Fibroblast of skin of scalp (primary cell): ENCODE measurements at regions not wholly inside any gene's neighbourhood (a gene's known extent, or its start where the extent isn't known, plus 50 kb on each side); places are given as distances from the start of the nearest gene placed in this dataset.

Experiments used
- DNase-seq: peaks from one replicate; pipeline ENCODE4 v3.0.0-alpha.2; 2013

DNA sequence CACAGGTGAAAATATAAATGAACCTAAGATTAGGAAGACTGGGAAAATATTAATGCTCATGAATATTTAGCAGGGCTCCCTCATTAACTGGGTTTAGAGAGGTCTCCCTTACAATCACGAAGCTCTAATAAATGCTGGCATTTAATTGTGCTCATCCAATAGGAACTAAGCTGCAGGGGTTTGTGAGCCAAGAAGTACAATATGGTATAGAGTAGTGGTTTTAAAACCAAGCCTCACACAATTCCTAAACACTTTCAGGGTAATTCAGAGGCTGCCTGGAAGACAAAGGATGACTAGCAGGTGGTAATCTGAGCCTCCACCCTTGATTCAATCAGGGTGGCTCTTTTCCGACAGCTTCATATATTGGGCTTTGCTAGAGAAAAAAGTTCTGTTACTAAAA lies 103.3 kb downstream of the GPAM start:
- DNase-seq: no peak

DNA sequence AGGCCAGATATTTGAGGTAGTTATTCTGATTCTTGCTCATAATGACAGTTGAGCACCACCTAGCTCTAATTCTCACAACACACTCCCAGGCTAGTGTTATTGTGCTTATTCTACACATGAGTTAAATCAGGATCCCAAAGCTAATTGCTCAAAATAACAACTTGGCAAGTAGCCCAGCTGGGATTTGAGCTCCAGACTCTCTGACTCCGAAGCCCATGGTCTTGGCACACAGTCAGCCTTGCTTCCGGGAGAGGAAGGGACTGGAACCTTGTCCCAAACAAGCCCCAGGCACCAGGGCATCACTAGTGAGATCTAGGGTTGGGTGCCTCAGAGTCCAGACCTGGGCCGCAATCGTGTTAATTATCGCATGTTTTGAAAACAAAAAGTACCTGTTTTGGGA lies 101.4 kb downstream of the GPAM start:
- no peak for DNase-seq

DNA sequence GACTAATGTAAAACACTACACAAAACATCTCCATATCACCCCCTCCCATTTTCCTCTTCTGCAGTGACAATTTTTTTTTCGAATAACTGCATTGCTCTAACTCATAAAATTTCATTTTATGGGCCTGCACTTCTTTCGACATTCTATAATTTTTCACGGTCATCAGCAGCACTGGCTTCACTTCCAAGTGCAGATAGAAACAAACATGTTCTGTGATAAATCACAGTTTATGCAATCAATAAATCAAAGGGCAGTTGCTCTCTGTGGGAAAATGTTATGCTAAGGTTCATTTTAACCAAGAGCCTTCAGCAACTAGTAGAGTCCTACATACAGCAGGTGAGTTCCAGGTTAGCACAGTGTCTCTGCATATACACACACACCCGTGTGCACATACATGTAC lies 100.1 kb downstream of the GPAM start:
- DNase-seq: no peak

DNA sequence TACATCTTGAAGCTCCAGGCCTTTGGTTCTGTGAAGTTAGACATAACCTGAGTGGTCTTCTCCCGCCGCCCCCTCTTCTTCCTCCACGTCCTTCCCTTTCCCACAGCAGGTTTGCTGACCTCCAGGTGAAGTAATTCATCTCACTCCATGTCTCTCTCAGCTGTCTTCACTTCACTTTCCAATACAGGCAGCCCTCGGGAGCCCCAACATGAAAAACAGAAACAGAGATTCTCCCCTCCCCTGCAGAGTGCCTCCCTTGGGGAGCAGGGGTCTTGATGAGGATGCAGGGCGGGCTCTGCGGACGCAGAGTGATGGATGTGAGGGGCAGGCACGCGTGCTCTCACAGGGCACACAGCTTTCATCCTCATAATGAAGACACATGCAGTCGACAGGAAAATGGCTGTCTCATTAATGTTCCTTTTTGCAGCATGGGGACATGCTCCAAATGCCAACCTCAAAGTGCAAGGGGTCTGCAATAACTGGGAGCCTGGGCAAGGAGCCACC lies 95.6 kb downstream of the GPAM start:
- DNase-seq: no peak

DNA sequence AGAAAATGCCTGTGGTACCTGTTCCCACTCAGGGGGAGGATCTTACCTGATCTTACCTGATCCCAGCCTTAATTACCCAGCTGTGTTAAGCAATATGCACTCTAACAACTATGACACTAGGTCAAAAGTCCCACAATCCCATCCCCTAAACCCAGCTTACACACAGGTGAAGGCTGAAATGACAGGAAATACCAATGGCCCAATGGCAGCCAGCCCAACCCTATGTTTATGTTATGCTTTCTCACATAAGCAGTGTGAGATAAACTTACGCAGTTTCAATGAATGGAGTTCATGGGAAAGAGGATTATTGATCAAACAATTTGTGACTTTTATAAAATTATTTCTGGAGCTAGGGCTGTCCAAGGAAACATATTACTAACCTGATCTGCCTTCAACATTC lies 91.9 kb downstream of the GPAM start:
- no peak for DNase-seq

DNA sequence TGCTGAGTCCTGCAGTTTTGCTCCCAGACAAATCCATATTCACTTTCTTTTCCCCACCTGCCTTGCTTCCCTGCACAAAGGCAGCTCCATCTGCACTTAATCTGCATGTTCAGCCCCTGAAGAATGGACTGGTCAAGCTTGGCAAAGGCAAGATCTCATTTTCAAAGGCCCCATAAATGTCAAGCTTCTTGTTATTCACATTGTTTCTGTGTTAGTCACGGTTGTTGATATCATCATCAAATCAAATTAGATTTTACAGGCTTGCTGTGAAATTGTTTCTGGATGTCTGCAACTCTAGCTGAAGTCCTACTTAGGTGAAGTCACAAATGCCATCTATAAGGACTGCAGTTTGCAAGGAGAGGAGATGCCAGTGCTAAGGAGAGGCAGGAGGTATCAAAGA lies 91.0 kb downstream of the GPAM start:
- DNase-seq: no peak

DNA sequence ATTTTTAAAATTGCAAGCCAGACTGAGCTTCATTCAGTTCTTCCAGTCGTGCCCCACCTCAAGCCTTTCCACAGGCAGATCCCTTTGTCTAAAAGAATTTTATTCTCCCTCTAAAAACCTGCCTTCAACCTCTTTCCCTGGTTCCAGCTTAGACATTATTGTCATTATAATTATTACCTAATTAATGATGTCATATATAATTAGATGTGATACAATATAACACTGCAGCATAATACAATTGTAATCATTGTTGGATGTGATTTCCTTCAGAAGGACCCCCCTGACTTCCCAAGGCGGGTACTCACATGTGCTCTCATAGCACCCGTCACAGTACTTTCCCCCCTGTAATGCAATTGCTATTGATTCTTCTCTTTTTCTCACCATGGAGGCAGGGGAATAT lies 88.6 kb downstream of the GPAM start:
- no peak for DNase-seq

DNA sequence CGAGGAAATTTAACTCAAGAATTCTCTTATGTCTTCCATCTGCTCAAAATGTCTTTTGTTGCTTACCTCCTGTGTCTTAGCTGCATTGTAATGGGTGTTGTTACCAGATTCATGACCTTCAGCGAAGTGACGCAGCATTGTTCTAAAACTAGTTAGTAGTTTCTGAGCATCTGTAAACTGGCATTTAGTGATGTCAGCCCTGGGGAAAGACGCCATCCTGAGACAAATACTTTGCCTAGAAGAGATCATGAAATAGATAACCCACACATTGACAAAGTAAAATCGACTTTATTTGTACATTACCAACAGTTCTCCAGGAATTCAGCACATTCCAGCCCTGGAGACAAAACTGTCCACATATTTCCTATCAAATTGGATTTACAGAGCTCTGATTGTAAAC lies 87.8 kb downstream of the GPAM start:
- no peak for DNase-seq

DNA sequence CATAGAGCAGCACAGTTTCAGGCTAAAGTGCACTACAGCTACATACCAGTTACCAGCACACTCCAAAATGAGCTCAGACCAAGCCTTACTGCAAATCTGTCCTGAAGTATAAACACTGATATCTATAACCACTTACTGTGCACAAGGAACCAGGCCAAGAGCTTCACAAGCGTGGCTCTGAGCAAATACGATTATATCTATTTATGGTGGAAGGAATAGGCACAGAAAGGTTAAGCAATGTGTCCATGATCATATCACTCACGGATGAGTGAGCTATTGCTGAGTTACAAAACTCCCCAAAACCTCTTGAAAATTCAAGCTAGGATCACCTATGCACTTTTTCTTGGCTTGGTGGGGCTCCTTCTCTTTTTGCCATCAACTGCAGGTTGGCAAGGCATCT lies 84.9 kb downstream of the GPAM start:
- no peak for DNase-seq
